ENCODE measurements at regions not wholly inside any gene's neighbourhood (a gene's known extent, or its start where the extent isn't known, plus 50 kb on each side); places are given as distances from the start of the nearest gene placed in this dataset.

- TF ChIP-seq CTCF (IDR thresholded peaks at IDR 0.05) (no peak), TCF7L2 (IDR thresholded peaks at IDR 0.05; ENCODE audit: low read depth, low read length) (no peak), REST (IDR thresholded peaks at IDR 0.05; ENCODE audit: insufficient read depth in 1 of 2, low read depth in 2 of 2, low read length in 1 of 2) (no peak), POLR2AphosphoS5 (IDR thresholded peaks at IDR 0.05; ENCODE audit: low read depth, low read length) (no peak)
Measured at GRCh38 chr11:19313140-19313539, 72.4 kb upstream of the E2F8 start.
